NB4 (cell line): ENCODE measurements at regions not wholly inside any gene's neighbourhood (a gene's known extent, or its start where the extent isn't known, plus 50 kb on each side); places are given as distances from the start of the nearest gene placed in this dataset.
A peak's percentile ranks its signal among the peaks of the same experiment; 100 is the strongest.

Experiments
- DNase-seq: peaks from one replicate; pipeline ENCODE4 v3.0.0; 2010; ENCODE audit warnings: low read depth
- H3K4me3 ChIP-seq: one replicate; pipeline ENCODE4 v1.5.1; 2011; ENCODE audit warnings: mild to moderate bottlenecking, low read depth, low read length, moderate library complexity
- CTCF ChIP-seq: IDR thresholded peaks from one replicate; pipeline ENCODE4 v1.5.1; 2012; ENCODE audit warnings: low read depth, low read length
- MAX ChIP-seq: IDR thresholded peaks from 2 replicates; pipeline ENCODE4 v1.6.1; 2011; ENCODE audit warnings: low read depth, low read length
- MYC ChIP-seq: IDR thresholded peaks from 2 replicates; pipeline ENCODE4 v1.6.1; 2011; ENCODE audit warnings: low read depth, low read length
- POLR2A ChIP-seq: IDR thresholded peaks from 2 replicates; pipeline ENCODE4 v1.6.1; 2011; ENCODE audit warnings: mild to moderate bottlenecking; ENCODE audit not compliant: insufficient read length; ENCODE audit errors: extremely low read depth

GRCh38 chr18:22106536-22107292 lies 62.7 kb upstream of the GATA6 start:
- DNase-seq = no peak
- H3K4me3 ChIP-seq = no peak overlapping the region
- no peak for TF ChIP-seq MYC

GRCh38 chr18:22108674-22109073 lies 60.7 kb upstream of the GATA6 start:
- no peak for TF ChIP-seq CTCF
- TF ChIP-seq MYC = no peak
- TF ChIP-seq MAX = no peak
- TF ChIP-seq POLR2A = no peak
- DNase-seq = no peak
- H3K4me3 ChIP-seq = no peak overlapping the region

GRCh38 chr18:22109535-22109934 lies 59.9 kb upstream of the GATA6 start:
- DNase-seq = peak; percentile 52
- TF ChIP-seq MYC (no peak), CTCF (no peak), MAX (no peak), POLR2A (no peak)

GRCh38 chr18:22110461-22110924 lies 58.9 kb upstream of the GATA6 start:
- H3K4me3 ChIP-seq = no peak overlapping the region
- DNase-seq = no peak
- no peak for TF ChIP-seq CTCF
- no peak for TF ChIP-seq POLR2A
- TF ChIP-seq MYC = no peak
- TF ChIP-seq MAX = no peak

More at GRCh38 chr18:22109535-22109934, 59.9 kb upstream of the GATA6 start:
- H3K4me3 ChIP-seq = no peak overlapping the region

- TF ChIP-seq MYC (no peak), MAX (no peak), CTCF (no peak), POLR2A (no peak)
- H3K4me3 ChIP-seq = no peak overlapping the region
Measured at GRCh38 chr18:22112215-22112614, 57.2 kb upstream of the GATA6 start.

GRCh38 chr18:22113144-22113844 lies 56.1 kb upstream of the GATA6 start:
- H3K4me3 ChIP-seq = no peak overlapping the region
- no peak for TF ChIP-seq CTCF
- TF ChIP-seq MYC = no peak
- TF ChIP-seq MAX = no peak
- TF ChIP-seq POLR2A = no peak
- no peak for DNase-seq

More at GRCh38 chr18:22112215-22112614, 57.2 kb upstream of the GATA6 start:
- DNase-seq = no peak
